NCI-H345 (cell line): ENCODE measurements at regions not wholly inside any gene's neighbourhood (a gene's known extent, or its start where the extent isn't known, plus 50 kb on each side); places are given as distances from the start of the nearest gene placed in this dataset.
"Not testable (repeated sequence)": the region's sequence is repeated elsewhere in the genome, so short reads cannot be mapped to it uniquely, and the experiment has no call there.

Experiments
- DNase-seq: peaks from one replicate; lab custom pipeline; 2025; lab: John Stamatoyannopoulos, UW

DNA sequence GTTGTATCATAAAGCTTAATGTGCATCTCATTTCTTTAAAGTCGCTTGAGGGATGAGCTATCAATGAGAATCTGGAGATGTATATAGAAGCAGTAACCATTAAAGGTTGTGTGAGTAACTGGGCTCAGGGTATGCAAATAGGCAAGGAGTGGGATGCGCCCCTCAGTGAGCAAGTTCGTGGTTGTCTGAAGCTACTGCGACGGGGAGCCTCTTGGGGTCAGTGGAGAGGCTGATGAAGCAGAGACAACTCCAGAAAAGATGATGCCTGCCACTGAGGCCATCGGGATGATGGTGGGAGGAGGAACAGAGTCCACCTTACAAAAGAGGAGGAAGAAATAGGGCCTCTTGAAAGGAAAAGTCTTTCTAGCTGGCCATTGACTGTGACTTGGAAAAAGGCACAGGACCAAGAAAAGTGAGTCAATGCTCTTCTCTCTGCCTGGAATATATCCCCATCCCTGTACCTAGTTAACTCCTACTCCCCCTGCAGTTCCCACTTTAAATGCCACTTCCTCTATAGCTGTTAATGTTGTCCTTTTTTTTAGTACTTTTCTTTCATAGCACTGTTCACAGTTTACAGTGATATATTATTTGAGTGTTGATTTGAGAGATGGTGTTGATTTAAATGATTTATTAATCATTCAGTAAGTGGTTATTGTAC lies 51.4 kb upstream of the LSM6 start:
- no peak for DNase-seq

DNA sequence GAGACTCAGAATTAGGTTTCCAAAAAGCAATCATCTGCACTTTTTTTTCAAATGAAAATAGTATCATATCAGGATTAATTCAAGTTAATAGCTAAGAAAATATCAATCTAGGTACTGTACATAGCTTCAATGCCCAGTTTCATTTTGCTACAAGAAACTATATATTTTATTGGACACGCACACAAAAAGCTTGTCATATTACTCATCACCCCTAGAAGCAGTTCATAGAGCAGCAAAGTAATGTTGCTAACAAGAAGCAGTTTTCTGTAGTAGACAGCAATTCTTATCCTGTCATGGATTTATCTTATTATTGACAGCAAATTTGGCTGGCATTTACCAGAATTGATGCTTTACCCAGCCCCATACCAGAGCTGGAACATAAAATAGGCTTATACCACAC lies 52.3 kb upstream of the LSM6 start:
- no peak for DNase-seq

DNA sequence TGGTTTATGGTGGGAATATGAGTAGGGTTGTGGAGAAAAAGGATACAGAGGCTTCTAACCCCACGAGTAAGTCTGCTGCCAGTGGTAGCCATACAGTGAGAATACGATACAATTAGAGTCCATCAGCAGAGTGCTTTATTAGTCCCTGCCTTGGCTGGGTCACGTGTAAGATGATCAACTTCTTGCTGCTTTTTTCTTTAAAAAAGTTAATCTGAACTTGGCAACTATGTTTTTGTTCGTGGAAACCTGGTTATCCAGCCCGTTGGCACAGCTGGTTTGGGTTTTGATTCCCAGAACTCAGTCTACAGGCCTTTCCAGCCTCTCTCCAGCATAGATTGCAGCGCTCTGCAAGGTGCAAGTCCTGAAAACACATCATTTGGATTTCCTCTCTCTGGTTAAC lies 53.1 kb upstream of the LSM6 start:
- DNase-seq = no peak

DNA sequence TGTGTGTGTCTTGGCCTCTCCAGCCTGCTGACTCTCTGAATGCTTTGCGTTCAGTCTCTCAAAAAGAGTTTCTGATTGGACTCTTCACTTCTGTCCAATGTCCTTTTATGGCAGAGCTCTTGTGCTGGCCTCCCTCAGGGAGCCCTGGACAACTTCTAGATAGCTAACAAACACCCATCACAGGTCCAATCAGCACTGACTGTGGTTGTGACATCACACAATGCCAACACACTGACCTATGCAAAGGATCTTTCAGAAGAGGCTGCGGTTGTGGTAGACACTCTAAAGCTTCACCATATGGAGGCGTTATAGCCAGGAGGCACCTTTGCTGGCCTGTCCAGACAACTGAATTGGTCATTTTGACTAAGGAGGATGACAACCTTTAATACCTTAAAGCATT lies 53.8 kb upstream of the LSM6 start:
- DNase-seq = no peak

DNA sequence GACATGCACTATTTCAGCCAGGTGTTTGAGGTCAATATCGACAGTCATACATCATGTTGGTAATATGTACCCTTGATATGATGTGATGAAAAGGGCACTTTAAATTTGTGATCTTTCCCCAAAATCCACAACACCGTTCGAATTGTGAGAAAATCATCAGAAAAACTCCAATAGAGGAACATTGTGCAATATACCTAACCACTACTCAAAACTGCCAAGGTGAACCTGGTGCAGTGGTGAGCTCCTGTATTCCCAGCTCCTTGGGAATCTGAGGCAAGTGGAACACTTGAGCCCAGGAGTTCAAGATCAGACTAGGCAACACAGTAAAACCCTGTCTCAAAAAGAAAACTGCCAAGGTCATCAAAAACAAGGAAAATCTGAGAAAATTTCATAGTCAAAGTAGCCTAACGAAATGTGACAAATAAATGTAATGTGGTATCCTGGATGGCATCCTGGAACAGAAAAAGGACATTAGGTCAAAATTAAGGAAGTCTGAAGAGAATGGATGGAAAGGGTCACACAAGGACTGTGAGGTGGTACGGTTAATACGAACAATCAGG lies 55.6 kb upstream of the LSM6 start:
- no peak for DNase-seq

DNA sequence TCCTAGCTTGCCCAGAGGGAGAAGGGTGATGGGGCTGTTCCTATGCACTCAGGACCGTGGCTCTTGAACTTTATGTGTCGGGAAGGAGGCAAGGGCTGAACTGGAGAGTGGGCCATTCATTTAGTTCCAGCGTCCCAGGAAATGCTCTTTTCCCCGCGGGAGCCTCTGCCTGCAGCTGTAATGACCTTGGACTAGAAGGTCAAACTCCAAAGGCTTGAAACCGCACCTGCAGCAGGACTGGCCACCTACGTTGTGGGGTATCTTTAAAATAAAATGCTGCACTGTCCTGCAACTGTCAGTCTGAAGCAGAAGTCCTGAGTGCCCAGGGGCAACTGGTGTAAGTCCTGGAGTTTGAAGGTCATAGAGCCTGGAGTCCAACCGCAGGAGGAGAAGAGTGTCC lies 61.5 kb upstream of the LSM6 start:
- DNase-seq = no peak

DNA sequence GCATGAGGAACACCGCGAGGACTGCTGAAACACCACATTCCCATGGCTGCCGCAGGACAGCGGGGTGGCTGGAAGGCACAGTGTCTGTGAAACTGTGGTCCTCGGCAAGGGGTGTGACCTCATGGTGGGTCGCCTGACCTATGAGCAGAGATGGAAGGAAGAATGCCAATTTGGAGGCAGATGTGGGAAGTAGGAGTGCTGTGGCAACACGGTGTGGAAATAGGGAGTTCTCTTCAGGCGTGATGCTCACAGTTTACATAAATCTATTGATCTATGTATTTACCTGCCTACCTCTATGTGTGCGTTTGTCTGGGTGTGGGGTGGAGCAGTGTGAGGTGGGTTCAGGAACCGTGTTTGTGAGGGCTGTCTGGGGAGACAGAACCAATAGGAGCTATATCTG lies 62.3 kb upstream of the LSM6 start:
- no peak for DNase-seq

DNA sequence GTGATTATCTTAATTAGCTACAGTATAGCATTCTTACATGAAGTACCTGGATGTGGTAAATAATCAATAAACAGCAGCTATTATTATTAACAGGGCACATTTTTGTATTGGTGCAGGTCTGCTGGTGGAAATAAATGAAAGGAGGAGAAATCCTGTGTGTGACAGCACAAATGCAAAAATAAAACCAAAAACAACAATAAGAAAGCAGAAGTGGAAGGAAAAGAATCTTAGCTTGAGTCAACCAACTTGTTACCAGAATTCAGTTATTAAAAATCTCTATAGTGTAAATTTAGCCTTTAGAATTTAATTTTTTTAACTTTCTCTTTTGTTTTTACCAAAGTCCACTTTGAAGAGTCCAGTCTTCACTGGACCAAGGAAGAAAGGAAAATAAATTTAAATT lies 63.1 kb upstream of the LSM6 start:
- DNase-seq = no peak

DNA sequence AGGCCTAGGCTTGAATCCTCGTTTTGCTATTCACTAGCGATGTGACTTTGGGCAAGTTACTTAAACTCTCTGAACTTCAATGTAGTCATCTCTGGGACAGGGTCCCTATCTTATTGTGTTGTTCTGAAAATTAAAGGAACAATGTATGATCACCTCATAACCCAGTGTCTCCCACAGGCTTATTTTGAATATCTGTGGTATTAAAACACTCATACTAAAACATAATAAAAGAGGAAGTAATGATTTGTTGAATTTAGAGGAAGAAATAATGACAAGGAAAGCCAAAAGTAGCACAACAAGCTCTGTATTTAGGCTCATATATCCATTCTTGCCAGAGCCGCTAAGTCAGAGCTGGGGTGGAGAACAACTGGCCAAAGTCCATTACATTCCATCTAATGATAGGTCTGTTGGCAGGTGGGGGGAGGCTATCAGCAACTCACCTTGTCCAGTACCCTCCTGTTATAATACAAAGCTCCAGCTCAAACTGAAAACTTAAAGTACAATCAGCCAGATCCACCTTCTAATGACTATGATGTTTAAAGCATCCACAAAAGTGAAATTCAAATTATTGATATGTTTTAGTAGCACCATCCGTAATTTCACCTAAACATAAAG lies 64.5 kb upstream of the LSM6 start:
- no peak for DNase-seq

DNA sequence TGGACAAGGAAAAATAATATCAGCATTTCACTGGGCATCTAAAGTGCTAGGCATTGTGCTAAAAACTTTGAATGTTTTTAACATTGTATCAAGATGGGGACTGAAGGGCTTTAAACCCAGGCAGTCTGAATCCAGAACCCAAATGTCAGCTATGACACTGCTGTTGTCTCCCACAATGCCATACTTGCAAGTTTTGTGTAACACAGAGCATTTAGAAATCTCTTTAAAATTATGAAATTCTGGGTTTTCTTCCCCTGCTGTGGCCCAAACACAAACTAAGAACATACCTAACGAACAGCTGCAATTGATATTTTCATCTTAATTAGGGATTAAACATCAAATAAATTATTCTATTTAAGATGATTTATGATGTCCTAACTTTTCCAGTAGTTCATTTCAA lies 66.8 kb upstream of the LSM6 start:
- no peak for DNase-seq

DNA sequence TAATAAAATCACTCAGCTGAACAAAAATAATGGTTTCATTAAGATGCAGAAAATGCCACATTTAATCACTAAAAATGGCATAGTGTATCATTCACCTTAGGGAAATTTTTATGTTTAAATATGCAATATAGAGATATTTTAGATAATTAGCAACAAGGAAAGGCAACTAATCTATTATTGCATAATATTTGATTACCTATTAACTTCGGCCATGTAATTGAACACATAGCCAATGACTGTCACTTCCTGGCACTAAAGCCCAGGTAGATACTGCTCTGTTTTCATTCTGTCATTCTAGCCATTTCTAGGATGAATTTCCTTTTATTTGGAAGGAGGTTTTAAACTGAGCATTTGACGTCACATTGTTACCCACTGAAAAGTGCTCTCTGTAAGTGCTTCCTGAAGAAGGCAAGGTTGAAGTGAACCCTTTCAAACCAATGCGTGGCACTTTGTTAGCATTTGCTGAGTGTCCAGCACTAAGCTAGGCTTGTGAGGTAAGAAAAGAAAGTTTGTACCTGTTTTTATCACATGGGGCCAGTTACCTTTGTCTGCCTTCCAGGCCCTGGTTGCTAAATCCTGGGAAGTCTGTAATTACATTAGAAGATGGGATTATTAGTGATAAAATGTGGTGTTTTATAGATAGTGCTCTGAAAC lies 67.8 kb upstream of the LSM6 start:
- no peak for DNase-seq

DNA sequence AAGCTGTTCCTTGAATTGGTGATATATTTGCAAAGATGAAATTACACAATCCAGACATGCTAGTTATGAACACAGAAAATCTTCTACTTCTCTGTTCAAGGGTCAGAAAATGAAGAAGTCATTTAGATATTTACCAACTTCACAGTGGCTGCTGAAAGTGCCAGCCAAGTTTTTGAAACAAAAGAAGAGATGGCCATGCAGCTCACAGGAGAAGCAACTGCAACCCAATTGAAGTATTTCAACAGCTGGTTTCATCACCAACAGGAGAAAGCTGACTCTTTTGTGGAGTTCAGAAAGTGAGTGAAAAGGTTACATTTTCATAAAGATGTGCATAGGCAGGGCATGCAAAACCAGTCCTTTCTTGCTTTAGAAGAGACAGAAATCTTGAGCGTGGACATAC lies 70.1 kb upstream of the LSM6 start:
- no peak for DNase-seq

DNA sequence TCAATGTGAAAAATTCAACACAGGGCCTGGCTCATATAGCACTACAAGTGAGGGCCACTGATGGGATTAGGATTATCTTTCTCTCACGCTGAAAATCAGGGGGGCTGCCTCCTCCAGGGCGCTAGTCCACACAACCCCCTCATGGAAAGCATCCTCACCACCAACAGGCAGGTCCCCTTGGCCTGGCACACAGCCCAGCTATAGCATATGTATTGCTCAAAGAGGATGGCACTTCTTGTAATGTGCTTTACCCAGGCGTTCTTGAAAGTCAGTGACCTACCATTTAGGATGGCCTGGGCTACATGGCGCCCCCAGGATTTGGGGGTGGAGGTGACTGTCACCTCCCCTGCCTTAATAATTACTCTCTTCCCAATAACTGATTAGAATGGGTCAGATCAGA lies 71.0 kb upstream of the LSM6 start:
- no peak for DNase-seq

DNA sequence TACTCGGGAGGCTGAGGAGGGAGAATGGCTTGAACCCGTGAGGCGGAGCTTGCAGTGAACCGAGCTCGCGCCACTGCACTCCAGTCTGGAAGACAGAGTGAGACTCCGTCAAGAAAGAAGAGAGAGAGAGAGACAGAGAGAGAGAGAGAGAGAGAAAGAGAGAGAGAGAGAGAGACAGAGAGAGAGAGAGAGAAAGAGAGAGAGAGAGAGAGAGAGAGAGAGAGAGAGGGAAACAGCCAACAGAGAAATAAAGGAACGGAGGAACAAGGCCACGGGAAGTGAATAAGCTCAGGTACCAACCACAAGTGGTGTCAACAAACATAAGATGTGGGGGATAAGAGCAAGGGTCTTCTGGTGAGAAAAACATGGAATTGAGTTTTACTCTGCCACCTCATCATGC lies 71.5 kb upstream of the LSM6 start:
- not testable (repeated sequence) for DNase-seq

DNA sequence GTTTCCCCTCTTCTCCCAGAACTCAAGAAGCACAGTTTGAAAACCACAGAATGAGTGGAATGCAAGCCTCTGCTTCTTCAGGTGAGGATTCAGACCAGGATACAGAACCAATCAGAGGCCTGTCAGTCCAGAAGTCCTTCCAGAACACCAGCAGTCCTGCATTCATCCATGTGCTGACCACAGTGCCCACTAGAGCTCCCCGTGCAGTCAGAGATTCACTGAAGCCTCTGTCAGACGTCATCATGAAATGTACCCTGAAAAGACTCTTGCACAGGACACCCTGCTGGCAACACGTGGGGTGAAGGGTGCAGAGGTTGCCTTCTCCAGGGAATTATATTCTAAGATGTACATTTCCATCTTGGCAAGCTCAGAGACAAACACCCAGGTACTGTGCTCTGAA lies 75.9 kb upstream of the LSM6 start:
- no peak for DNase-seq

DNA sequence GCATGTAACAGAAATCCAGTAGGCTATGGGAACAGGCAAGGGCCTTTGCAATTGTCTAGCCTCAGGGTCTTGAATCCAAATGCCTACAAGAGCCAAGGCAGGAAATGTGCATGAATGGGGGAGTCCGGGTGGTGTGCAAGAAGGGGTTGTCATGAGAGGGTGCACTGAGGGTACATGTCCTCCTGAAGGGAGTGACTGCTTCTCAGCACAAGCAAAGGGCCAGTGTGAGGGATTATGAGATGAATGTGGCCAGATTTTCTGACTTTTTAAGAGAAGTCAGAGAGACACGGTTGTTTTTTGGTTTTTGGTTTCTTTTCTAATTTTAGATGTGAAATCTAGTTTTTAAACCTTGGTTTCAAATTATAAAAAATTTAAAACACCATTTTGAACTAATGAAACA lies 76.5 kb upstream of the LSM6 start:
- DNase-seq = no peak

DNA sequence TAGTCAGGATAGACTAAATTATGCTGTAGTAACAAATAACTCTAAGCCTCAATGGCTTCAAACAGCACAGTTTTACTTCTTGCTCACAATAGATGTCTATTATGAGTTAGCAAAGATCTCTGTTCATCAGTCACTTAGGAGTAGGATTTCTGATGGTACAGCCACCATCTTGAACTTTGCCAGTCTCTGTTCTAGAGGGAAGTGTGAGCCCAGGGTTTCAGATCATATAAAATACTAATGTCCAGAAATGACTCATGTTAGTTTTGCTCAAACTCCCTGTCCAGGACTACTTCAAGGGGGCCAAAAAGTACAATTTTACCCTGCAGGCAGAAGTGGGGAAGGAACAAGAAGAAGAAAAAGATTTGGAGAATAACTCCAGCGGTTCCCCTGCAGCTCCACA lies 77.1 kb upstream of the LSM6 start:
- DNase-seq = no peak

DNA sequence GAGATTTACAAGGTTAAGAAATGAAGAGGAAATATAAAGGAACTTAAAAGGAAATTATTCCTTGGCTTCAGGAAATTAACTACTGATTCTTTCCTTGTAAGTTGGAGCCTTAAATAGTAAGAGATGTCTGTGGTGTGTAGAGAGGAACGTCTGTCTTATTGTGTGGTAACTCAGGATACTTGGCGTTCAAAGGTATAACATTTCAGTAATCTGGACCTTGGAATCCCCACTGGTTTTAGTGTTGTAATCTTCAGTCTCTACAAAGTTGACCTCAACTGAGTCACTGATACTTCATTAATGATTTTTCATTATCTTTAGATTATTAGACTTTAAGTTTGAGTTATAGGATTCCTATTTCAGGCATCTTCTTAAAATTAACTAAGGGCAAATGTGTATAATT lies 79.1 kb upstream of the LSM6 start:
- DNase-seq = no peak

DNA sequence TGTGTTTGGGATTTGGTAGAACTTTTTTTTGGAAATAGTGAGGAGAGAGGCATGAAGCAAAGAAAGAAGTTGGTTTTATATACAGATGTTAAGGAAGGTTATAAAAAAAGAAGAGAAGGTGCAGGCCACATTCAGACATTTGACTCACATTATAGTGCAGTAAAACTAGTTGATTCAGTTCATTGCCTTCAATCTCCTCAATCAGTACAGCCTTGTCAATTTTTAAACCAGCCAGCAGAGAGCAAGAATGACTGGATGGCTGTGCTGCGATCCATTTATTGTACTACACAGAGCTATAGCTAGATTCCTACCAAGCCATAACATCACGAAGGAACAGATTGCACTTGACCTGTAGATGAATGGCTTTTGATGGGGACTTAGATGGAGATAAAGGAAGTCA lies 79.7 kb upstream of the LSM6 start:
- DNase-seq = no peak

DNA sequence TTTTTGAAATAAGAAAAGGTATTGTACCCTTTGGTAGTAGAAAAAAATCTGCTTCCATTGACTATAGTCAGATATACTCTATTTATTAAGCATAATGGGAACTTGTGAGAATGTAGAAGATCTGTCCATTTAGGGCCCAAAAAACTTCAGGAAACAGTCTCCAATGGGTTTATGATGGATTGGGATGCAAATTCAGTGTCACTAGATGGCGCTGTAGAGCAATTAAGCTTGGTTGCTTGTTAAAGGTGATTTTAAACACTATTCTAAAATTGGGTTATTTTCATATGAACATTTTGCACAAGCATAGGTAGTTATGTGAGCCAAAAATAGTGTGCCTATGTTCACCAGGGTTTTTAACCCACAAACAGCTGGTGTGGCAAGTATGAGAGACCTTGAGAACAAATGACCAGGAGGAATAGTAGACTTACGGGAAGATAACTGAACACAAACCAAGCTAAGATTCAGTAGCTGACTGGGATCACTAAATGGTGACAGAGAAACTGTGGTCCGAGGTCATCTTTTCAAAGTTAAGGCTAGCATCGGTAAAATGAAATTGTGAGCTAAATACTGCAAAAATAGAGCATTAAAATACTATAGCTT lies 80.3 kb upstream of the LSM6 start:
- DNase-seq = peak; percentile 25

DNA sequence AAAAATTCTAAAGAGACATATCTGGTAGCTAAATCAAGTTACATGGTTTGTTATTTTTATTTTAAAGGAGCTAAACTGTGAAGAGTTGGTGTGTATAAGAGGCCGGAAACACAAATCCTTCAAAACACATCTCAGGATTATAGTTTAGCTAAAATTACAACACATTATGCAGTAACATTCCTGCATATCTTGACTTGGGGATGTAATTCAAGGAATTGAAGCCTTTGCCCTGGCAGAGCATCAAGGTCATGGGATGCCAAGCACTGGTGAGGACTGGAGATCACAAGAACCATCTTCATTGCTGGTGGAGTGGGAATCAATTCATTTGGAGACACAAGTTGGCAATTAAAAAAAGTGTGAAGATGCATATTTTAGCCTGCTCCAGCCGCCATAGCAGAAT lies 86.8 kb upstream of the LSM6 start:
- DNase-seq = no peak

DNA sequence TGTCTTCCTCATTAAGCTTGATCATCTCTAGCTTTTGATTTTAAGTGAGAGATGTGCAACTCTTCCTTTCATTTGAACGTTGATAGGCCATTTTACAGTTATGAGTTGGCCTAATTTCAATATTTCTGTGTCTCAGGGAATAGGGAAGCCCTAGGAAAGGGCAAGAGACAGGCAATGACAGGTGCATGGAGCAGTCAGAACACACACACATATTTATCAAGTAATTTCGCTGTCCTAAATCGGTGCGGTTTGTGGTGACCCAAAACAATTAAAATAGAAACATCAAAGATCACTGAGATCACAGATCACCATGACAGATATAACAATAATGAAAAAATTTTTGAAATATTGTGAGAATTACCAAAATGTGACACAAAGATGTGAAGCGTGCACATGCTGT lies 87.7 kb upstream of the LSM6 start:
- no peak for DNase-seq

DNA sequence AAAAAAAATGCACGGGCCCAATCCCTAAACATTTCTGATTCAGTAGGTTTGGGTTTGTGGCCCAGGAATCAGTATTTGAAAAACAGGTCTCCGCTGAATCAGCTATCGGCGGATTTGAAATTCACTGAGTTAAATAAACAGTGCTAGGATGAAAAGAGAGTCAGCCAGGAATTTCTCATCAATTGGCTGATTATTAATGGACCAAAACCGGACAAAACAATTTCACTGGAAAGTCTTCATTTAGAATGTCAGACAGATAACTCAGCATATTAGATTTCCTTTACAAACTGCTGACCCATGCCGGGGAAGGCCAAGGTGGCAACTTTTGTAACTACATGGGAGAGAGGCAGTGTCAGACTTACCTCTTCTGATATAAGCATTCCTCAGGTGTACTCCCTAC lies 99.4 kb upstream of the LSM6 start:
- no peak for DNase-seq
